Mesenchymal stem cell (in vitro differentiated cells and primary cell): ENCODE measurements at regions not wholly inside any gene's neighbourhood (a gene's known extent, or its start where the extent isn't known, plus 50 kb on each side); places are given as distances from the start of the nearest gene placed in this dataset.

ENCODE experiments used
- DNase-seq: peaks from one replicate; pipeline ENCODE4 v3.0.0-alpha.2; 2013
- H2AFZ ChIP-seq: one replicate; pipeline ENCODE4 v1.6.1; 2013; ENCODE audit warnings: low read depth, mild to moderate bottlenecking, control low read depth, inconsistent platforms, low read length, moderate library complexity
- H2AK5ac ChIP-seq: 2 replicates; pipeline ENCODE4 v1.6.1; 2013; ENCODE audit warnings: low read length, moderate library complexity, mild to moderate bottlenecking, inconsistent platforms; ENCODE audit not compliant: severe bottlenecking
- H2BK120ac ChIP-seq: one replicate; pipeline ENCODE4 v1.6.1; 2013; ENCODE audit warnings: low read depth, mild to moderate bottlenecking, inconsistent platforms, low read length, moderate library complexity
- H2BK12ac ChIP-seq, 2 experiments: one replicate each; pipeline ENCODE4 v1.6.1; 2013; ENCODE audit warnings: inconsistent platforms in 2 of 2, low read length in 2 of 2, mild to moderate bottlenecking in 2 of 2, moderate library complexity in 2 of 2, control low read depth in 1 of 2
- H2BK15ac ChIP-seq: one replicate; pipeline ENCODE4 v1.6.1; 2013; ENCODE audit warnings: mild to moderate bottlenecking, low read depth, inconsistent platforms; ENCODE audit not compliant: poor library complexity, severe bottlenecking
- H2BK5ac ChIP-seq: 2 replicates; pipeline ENCODE4 v1.6.1; 2013; ENCODE audit warnings: low read depth, mild to moderate bottlenecking, low read length, control low read depth, inconsistent platforms; ENCODE audit not compliant: poor library complexity, severe bottlenecking
- H3K14ac ChIP-seq, 2 experiments: one replicate each; pipeline ENCODE4 v1.6.1; 2013; ENCODE audit warnings: inconsistent platforms in 2 of 2, low read length in 2 of 2, control low read depth in 1 of 2, mild to moderate bottlenecking in 1 of 2, moderate library complexity in 1 of 2
- H3K18ac ChIP-seq, 2 experiments: one replicate each; pipeline ENCODE4 v1.6.1; 2013; ENCODE audit warnings: inconsistent platforms in 2 of 2, low read length in 2 of 2, control low read depth in 1 of 2, low read depth in 1 of 2, mild to moderate bottlenecking in 1 of 2
- H3K23ac ChIP-seq, 2 experiments: one replicate each; pipeline ENCODE4 v1.6.1; 2013; ENCODE audit warnings: inconsistent platforms in 2 of 2, low read length in 2 of 2, mild to moderate bottlenecking in 2 of 2, moderate library complexity in 2 of 2, control low read depth in 1 of 2
- H3K27ac ChIP-seq: 2 replicates; pipeline ENCODE4 v1.5.1; 2013; ENCODE audit warnings: mild to moderate bottlenecking, moderate library complexity, low read length, control low read depth, inconsistent platforms; ENCODE audit not compliant: poor library complexity, severe bottlenecking
- H3K27me3 ChIP-seq, 2 experiments: 2 replicates each; pipeline versions ENCODE4 v1.6.1 to v1.7.0; 2013; ENCODE audit warnings: low read length in 2 of 2, mild to moderate bottlenecking in 2 of 2, moderate library complexity in 2 of 2, control low read depth in 1 of 2, inconsistent platforms in 1 of 2; ENCODE audit not compliant: control insufficient read depth in 1 of 2, insufficient read depth in 1 of 2
- H3K36me3 ChIP-seq, 2 experiments: 2 replicates each; pipeline versions ENCODE4 v1.6.1 to v1.7.0; 2013; ENCODE audit warnings: low read length in 2 of 2, control low read depth in 1 of 2, inconsistent platforms in 1 of 2, low read depth in 1 of 2, mild to moderate bottlenecking in 1 of 2; ENCODE audit not compliant: insufficient read depth in 2 of 2, control insufficient read depth in 1 of 2
- H3K4ac ChIP-seq, 2 experiments: one replicate each; pipeline ENCODE4 v1.6.1; 2013; ENCODE audit warnings: inconsistent platforms in 2 of 2, low read length in 2 of 2, mild to moderate bottlenecking in 2 of 2, moderate library complexity in 2 of 2, control low read depth in 1 of 2, low read depth in 1 of 2
- H3K4me1 ChIP-seq: 2 replicates; pipeline ENCODE4 v1.6.1; 2013; ENCODE audit warnings: low read depth, low read length, control low read depth; ENCODE audit not compliant: control insufficient read depth, insufficient read depth
- H3K4me2 ChIP-seq: 2 replicates; pipeline ENCODE4 v1.6.1; 2013; ENCODE audit warnings: low read length, mild to moderate bottlenecking, inconsistent platforms; ENCODE audit not compliant: poor library complexity, severe bottlenecking
- H3K4me3 ChIP-seq, 2 experiments: 2 replicates each; pipeline versions ENCODE4 v1.5.1 to v1.7.0; 2013; ENCODE audit warnings: low read length in 2 of 2, mild to moderate bottlenecking in 2 of 2, control low read depth in 1 of 2, low read depth in 1 of 2; ENCODE audit not compliant: insufficient read depth in 1 of 2
- H3K79me1 ChIP-seq: replicated peaks from 2 replicates; pipeline ENCODE4 v1.6.1; 2013; ENCODE audit warnings: mild to moderate bottlenecking, control low read depth, low read length, inconsistent platforms; ENCODE audit not compliant: poor library complexity, severe bottlenecking
- H3K9ac ChIP-seq: 2 replicates; pipeline ENCODE4 v1.7.0; 2013; ENCODE audit warnings: mild to moderate bottlenecking, low read length, moderate library complexity
- H3K9me3 ChIP-seq: 2 replicates; pipeline ENCODE4 v1.7.0; 2013; ENCODE audit warnings: mild to moderate bottlenecking, low read length; ENCODE audit not compliant: control insufficient read depth
- H4K8ac ChIP-seq: one replicate; pipeline ENCODE4 v1.6.1; 2013; ENCODE audit warnings: inconsistent platforms, mild to moderate bottlenecking, low read length, moderate library complexity
- H4K91ac ChIP-seq: one replicate; pipeline ENCODE4 v1.6.1; 2013; ENCODE audit warnings: mild to moderate bottlenecking, low read length, inconsistent platforms
- WGBS: methylation state at CpG from one replicate; pipeline ENCODE4 v1.1.7; 2013; ENCODE audit warnings: mixed read lengths; 5-methylcytosine and 5-hydroxymethylcytosine counted together

DNA sequence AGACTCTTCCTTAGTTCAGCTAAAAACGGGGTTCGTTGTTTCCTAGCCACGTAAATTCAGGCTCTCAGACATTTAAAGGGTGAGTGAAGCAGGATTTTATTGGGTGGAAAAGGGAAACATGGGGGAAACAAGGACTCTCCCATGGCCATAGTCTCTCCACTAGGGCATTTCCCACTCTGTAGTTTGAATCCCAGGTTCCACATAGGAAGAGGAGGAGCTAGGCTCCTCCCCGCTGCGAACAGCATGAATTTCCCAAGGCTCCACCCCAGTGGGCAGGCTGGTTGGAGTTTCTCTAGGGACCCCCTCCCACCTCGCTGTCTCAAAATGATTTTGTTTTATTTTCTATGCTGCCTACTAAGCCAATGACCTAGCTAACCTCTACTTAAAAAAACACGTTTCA lies 2170.8 kb upstream of the PCDH20 start:
- Histone ChIP-seq H4K91ac (no peak overlapping the region), H4K8ac (no peak overlapping the region), H3K23ac (no peak overlapping the region), H3K27ac (no peak overlapping the region), H2AK5ac (no peak overlapping the region), H3K14ac (no peak overlapping the region), H3K9me3 (peaks cover 4% of the 10 kb centered on the region), H3K36me3 (no peaks in the 10 kb centered on the region), H3K18ac (no peak overlapping the region), H3K4me3 (no peak overlapping the region), H3K79me1 (no peaks in the 10 kb centered on the region), H2BK12ac (no peak overlapping the region), H3K4me1 (no peaks in the 10 kb centered on the region), H2BK120ac (no peak overlapping the region), H3K4ac (no peak overlapping the region), H2AFZ (no peak overlapping the region), H2BK15ac (no peak overlapping the region), H2BK5ac (no peak overlapping the region), H3K9ac (no peak overlapping the region), H3K27me3 (no peaks in the 10 kb centered on the region), H3K4me2 (no peak overlapping the region)
- WGBS = 96% methylated on average over 6 of the region's 7 CpGs
- DNase-seq = no peak

DNA sequence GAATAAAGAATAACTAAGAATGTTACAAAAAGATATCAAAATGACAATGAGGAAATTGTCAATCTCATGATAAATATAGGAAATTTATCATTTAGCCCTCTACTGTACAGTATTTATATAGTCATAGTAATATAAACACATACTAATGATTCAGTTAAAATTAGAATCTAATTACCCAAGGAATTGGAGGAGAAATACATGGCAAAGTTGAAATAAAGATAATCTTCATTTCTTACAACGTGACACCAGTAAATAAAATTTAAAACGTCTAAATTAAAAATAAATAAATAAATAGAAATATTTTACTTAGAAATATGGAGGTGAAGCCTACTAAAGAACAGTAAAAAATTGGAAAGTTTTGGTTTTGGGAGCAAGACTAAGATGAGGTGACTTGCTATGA lies 2163.1 kb upstream of the PCDH20 start:
- Histone ChIP-seq H3K18ac (no peak overlapping the region), H3K4me3 (no peak overlapping the region), H2BK15ac (no peak overlapping the region), H3K23ac (no peak overlapping the region), H4K8ac (no peak overlapping the region), H3K27ac (no peak overlapping the region), H2BK120ac (no peak overlapping the region), H3K27me3 (no peaks in the 10 kb centered on the region), H3K9ac (no peak overlapping the region), H2BK12ac (no peak overlapping the region), H3K9me3 (peaks cover 4% of the 10 kb centered on the region), H3K4me1 (no peaks in the 10 kb centered on the region), H2AFZ (no peak overlapping the region), H3K4ac (no peak overlapping the region), H3K14ac (no peak overlapping the region), H2BK5ac (no peak overlapping the region), H3K4me2 (no peak overlapping the region), H2AK5ac (no peak overlapping the region), H4K91ac (no peak overlapping the region), H3K36me3 (no peaks in the 10 kb centered on the region), H3K79me1 (no peaks in the 10 kb centered on the region)
- WGBS = no CpG with 5 or more reads among the region's 2 CpGs
- DNase-seq = no peak

DNA sequence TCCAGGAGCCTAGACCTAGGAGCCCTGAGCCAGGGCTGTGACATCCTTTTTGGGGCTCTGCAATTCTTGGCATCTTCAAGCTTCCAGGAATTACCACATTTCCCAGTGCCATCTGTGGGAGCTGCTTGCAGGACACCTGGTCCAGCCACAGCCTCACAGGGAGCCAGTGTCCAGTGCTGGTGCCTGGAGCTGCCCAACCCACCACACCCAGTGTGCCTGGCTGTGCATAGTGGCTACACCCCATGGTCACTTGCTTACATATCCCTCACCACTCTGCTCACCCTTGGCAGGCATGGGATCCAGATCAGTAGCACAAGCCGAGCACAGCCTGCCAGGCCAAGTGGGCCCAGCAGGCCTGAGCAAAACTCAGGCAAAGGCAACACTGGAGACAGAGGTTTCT lies 2151.4 kb upstream of the PCDH20 start:
- no peak overlapping the region for H3K18ac ChIP-seq
- H3K27ac ChIP-seq = no peak overlapping the region
- WGBS = 100% methylated on average over 1 of the region's 1 CpG
- no peak overlapping the region for H4K8ac ChIP-seq
- no peaks in the 10 kb centered on the region for H3K36me3 ChIP-seq
- no peak overlapping the region for H2BK5ac ChIP-seq
- no peak overlapping the region for H3K4me2 ChIP-seq
- H3K9me3 ChIP-seq = peaks cover 2% of the 10 kb centered on the region
- H2BK12ac ChIP-seq = no peak overlapping the region
- no peak overlapping the region for H3K4ac ChIP-seq
- H3K23ac ChIP-seq = no peak overlapping the region
- H3K4me3 ChIP-seq = no peak overlapping the region
- H2BK15ac ChIP-seq = no peak overlapping the region
- H2BK120ac ChIP-seq = no peak overlapping the region
- H2AFZ ChIP-seq = no peak overlapping the region
- H3K14ac ChIP-seq = no peak overlapping the region
- H3K4me1 ChIP-seq = no peaks in the 10 kb centered on the region
- H3K27me3 ChIP-seq = no peaks in the 10 kb centered on the region
- H4K91ac ChIP-seq = no peak overlapping the region
- H2AK5ac ChIP-seq = no peak overlapping the region
- H3K79me1 ChIP-seq = no peaks in the 10 kb centered on the region
- DNase-seq = no peak
- no peak overlapping the region for H3K9ac ChIP-seq

GRCh38 chr13:63554157-63554556 lies 2138.5 kb upstream of the PCDH20 start:
- Histone ChIP-seq H3K4me2 (no peak overlapping the region), H3K27me3 (no peaks in the 10 kb centered on the region), H3K18ac (no peak overlapping the region), H3K36me3 (no peaks in the 10 kb centered on the region), H3K23ac (no peak overlapping the region), H3K4me1 (no peaks in the 10 kb centered on the region), H3K9me3 (peaks cover 2% of the 10 kb centered on the region), H4K91ac (no peak overlapping the region), H3K14ac (no peak overlapping the region), H2BK120ac (no peak overlapping the region), H3K79me1 (no peaks in the 10 kb centered on the region), H2BK12ac (no peak overlapping the region), H2BK5ac (no peak overlapping the region), H3K4ac (no peak overlapping the region), H2AFZ (no peak overlapping the region), H4K8ac (no peak overlapping the region), H3K9ac (no peak overlapping the region), H3K27ac (no peak overlapping the region), H2AK5ac (no peak overlapping the region), H3K4me3 (no peak overlapping the region), H2BK15ac (no peak overlapping the region)
- DNase-seq = no peak
- 100% methylated on average over 1 of the region's 1 CpG for WGBS
